CMK (cell line): ENCODE measurements at regions not wholly inside any gene's neighbourhood (a gene's known extent, or its start where the extent isn't known, plus 50 kb on each side); places are given as distances from the start of the nearest gene placed in this dataset.
"Not testable (repeated sequence)": the region's sequence is repeated elsewhere in the genome, so short reads cannot be mapped to it uniquely, and the experiment has no call there.

Experiments
- DNase-seq: peaks from one replicate; pipeline ENCODE4 v3.0.0-alpha.2; 2010; ENCODE audit warnings: low read depth

DNA sequence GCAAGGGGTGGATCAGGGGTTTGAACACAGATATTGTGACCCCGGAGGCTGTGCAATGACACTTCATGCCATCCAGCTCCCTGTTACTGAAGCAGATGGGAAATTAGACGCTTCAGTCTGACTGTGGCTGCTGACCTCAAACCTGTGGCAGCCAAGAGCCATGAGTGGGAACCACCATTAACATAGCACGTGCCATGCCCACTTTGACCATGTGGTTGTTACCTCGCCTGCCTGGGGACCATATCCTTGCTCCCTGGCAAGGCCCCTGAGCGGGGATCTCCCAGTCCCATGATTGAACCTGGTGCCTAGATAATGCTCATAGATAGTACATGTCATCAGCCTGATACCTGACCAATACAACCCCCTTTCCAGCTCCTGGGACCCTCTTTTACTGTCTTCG, 68.9 kb downstream of the CYP26B1 start:
- DNase-seq: no peak

DNA sequence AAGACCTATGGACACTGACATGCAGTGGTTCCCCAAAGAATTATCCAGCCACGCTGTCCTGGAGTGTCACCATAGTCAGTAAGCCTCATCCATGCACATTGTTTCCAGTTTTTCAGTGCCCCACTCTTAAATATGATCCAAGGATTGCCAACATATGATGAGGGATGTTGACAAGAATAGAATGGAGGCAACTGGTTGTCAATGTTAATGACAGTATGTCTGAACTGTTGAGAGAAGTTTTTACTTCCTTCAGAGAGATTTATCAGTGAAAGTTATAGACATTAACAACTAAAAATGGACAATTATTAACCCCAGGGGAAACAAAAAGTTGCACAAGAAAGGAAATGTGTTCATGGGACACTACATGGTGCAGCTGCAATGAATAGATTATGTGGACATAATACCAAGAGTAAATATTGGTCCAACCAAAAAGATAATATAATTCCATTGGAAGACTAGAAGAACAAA, 69.9 kb downstream of the CYP26B1 start:
- DNase-seq: no peak

DNA sequence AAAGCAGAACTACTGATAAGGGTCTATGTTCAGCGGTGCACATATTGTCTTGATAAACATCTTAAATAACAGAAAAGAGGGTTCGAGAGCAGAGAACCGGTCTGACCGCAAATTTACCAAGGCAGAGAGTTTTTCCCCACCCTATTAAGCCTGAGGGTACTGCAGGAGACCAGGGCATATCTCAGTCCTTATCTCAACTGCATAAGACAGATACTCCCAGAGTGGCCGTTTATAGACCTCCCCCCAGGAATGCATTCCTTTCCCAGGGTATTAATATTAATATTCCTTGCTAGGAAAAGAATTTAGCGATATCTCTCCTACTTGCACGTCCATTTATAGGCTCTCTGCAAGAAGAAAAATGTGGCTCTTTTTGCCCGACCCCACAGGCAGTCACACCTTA, 74.3 kb downstream of the CYP26B1 start:
- not testable (repeated sequence) for DNase-seq

DNA sequence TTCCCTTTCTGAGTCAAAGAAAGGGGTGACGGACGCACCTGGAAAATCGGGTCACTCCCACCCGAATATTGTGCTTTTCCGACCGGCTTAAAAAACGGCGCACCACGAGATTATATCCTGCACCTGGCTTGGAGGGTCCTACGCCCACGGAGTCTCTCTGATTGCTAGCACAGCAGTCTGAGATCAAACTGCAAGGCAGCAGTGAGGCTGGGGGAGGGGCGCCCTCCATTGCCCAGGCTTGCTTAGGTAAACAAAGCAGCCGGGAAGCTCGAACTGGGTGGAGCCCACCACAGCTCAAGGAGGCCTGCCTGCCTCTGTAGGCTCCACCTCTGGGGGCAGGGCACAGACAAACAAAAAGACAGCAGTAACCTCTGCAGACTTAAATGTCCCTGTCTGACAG, 83.5 kb downstream of the CYP26B1 start:
- not testable (repeated sequence) for DNase-seq

DNA sequence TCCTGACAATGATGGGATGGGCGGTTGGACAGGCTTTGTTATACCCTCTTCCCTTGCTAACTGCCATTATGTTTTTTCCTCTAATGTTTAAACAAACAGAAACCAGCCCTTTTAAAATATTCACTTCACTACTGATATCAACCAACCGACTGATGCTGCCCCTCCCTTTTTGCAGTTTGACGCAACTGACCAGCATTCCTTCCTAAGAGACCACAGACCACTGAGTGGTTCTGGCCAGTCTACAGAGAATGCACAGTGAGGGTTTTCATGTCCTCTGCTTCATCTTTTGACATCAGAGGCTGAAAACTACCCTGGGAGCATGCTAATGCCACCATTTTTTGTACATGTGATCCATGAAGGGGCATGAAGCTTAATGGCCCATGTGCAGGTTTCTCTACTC, 85.3 kb downstream of the CYP26B1 start:
- DNase-seq: no peak

DNA sequence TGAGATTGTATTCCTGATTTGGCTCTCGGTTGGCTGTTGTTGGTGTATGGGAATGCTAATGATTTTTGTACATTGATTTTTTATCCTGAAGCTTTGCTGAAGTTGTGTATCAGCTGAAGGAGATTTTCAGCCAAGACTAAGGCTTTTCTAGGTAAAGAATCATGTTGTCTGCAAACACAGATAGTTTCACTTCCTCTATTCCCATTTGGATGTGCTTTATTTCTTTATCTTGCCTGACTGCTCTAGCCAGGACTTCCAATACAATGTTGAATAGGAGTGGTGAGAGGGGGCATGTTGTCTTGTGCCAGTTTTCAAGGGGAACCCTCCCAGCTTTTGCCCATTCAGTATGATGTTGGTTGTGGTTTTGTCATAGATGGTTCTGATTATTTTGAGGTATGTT, 90.4 kb downstream of the CYP26B1 start:
- DNase-seq: no peak

DNA sequence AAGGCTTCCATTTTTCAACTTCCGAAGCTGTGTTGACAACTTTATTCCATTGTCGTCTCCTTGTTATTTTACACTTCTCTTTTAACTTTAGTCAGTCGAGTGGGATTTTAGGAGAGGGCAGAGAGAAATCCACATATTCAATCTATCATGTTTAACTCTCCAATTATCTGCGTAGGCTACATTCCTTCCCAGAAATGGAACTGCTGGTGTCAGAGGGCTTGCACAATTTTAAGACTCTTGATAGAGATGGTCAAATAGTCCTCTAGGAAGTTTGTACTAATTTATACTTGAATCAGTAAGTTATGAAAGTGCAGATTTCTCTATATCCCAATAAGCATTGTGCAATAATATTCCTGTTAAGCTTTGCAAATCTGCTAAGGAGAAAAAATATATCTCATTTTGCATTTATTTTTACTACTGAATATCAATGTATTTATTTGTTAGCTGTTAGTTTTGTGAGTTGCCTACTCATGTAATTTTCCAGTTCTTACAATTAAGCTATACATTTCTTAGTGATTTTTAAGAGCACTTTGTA, 95.6 kb downstream of the CYP26B1 start:
- no peak for DNase-seq

DNA sequence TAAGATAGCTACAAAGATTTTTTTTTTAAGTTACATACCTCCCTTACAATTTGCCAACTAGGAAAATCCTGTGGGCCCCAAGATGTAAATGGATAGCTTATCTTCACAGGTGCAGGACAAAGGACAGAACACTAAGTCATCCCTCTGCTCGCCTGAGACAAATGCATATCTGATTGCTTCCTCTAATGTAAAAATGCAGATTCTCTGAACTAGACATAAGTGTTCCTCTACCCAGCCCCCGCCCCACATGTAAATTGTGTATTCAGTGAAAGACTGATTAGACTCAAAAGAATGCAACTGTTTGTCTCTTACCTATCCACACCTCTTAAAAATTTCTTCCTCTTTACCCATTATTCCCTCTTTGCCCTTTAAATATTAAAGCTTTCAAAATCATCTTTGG, 96.5 kb downstream of the CYP26B1 start:
- DNase-seq: no peak

DNA sequence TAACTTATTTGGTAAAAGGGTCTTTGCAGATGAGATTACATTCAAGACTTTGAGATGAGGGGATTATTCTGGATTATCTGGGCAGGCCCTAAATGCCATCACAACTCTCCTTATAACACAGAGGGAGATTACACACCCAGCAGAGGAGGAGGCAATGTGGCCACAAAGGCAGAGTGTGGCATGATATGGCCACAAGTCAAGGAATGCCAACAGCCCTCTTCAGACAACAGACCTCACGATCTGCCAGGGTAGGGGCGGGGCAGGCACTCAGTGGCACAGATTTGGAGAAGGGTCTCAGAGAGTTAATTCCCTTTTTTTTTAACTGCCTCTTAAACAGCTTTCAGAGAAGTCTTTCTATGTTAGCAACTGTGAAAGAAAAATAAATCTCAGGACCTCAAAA, 96.9 kb downstream of the CYP26B1 start:
- no peak for DNase-seq

DNA sequence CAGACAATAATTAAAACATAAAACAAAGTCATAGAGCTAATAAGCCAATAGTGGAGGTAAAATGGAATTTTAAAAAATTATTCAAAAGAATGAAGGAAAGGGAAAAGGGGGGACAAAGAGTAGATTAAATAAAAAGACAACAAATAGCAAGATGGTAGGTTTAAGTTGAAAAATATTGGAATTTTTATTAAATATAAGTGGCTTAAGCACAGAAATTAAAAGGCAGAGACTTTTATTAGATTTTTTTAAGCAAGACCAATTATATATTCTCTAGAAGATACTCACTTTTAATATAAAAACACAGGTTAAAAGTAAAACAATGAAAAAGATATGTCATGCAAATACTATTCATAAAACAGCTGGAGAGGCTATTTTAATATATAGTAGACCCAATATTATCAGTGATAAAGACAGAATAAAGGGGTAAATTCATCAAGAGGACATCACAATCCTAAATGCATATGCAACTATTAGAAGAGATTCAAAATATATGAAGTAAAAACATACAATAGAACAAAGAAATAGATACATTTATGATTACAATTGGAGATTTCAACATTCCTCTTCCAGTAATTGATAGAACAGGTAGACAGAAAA, 98.7 kb downstream of the CYP26B1 start:
- DNase-seq: no peak

DNA sequence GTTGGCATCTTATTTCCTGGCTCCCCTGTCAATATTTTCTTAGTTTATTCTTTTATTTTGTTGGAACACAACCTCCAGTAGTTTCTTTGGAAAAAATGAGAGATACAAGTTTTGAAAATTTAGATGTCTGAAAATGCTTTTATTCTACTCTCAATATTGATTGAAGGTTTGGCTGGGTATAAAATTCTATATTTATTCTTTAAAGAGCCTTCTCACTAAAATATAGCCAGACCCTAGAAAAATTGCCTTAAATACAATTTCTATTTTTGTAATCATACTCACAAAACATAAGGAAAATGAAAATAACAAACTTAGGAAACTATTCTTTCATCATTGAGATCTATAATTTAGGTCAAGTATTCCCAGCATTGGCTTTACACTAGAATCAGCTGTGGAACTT, 103.7 kb downstream of the CYP26B1 start:
- no peak for DNase-seq

DNA sequence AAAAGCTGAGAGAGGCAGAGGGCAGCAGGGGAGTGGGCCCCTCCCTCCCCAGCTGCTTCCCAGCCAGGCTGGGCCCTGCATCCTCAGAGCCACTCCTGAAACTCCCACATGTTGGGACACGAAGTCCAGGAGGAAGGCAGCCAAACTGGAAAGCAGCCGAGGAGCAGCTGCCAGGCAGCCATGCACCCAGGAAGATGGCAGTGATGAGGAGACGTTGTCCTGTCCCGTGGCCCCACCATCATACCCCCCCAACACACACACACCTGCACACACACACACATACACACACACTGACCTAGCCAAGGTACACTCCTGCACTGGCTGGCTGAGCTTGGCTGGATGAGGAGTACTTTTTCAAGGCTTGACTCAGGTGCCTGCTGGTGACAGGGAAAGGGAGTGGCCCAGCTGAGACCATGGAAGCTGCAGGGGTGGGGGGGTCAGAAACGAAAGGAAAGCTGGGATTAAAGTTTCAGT, 106.0 kb downstream of the CYP26B1 start:
- no peak for DNase-seq

DNA sequence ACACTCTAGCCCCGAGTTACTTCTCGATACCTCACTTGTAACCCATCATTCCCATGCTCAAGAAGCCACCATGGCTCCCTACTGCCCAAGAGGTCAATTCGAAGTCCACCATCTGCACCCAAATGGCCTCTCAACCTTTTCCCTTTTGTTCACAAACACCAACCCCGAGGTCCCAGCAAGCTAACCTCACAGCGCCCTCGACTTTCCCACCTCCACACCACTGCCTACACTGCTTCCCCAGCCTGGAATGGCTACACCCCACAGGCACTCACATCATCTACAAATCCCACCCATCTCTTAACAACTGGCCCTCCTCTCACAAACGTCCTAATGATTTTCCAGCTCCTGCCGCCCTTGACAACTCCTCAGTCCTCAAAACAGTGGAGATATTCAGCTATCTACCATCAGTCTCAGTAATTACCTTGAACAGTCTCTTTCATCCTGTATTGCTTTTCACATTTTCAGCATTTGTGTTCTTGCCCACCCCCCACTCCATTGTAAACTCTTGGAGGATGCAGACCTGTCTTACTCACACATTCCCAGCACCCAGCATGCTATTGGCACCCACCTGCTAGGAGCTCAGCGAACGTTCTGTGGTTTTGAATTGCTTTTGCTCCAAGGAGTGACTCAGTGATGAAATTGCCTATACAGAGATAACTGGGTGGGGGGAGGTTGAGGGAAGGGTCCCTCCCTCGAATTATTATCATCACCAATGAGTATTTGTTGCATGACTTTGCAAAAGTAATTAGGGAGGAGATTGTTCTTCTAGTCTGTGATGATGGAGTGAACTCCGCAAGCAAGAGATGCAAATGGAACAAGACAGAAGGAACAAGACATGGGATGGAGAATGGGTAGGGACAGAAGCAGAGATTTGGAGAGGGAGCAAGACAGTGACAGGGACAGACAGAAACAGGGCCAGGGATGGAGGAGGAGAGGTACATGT, 106.8 kb downstream of the CYP26B1 start:
- no peak for DNase-seq

DNA sequence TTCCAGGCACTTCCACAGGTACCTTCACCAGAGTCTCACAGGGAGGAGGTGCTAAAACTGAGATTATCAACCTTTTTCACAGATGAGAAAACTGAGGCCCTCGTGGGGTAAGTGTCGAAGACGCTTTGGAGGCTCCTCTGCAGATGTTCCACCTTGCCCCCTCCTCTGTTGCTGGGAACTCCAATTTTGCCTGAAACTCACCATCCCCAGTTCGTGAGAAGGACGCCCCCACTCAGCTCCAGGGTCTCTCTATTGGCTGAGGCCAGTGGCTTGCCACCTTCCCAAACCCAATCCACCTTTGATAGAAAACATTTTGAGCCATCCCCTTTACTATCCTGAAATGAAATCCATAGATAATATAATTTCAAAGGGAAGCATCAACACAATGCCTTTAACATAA, 109.1 kb downstream of the CYP26B1 start:
- DNase-seq: no peak

DNA sequence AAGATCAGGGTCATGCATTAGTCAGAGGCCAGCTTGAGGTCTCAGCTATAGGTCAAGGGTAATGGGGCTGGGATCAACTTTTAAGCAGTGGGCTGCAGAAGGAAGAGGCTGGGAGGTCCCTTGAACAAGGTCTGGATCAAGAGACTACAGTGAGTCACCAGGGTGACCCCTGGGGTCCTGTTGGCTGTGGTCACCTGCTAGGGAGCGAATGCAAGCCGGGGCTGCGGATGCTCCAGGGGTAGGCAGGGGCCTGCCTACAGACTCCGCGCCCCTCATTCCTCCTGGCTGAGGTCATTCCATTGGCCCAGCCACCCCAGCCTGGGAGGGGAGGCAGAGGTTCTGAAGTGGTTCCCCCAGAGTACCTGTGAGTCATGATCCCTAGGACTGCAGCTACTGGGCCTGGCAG, 110.4 kb downstream of the CYP26B1 start:
- DNase-seq: no peak

DNA sequence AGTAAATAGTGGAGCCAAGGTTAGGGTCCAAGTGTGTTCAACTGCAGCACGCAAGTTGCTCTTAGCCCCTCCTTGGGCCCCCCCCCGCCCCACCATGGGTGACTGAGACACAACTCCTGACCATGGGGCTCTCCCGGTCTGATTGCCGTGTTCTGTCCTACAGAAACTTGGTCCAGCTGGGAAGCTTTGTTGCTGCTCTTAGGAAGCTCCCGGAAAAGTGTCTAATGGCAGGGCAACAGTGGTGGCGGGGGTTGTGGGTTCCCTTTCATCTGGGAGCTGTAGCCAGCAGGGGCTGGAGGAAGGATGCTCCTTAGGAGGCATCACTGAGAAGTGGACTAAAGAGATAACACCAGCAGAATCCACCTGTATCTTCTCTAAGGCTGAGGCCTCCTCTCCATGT, 111.1 kb downstream of the CYP26B1 start:
- no peak for DNase-seq

DNA sequence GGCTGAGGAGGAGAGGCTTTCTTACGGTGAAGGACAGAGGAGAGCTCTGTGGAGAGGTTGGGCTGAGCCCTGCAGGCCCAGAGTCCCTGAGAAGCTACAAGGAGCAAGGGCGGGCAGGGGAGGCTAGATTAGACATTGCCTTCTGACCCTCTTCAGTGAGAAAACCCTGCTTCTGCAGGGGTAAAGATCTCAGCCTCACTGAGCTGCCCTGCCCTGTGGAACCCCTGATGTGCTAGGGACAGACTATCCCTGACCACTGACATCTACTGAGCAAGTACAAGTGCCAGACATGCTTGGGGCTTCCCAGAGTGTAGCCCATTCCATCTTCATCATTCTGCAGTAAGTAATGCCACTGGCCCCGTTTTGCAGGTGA, 111.5 kb downstream of the CYP26B1 start:
- DNase-seq: no peak

DNA sequence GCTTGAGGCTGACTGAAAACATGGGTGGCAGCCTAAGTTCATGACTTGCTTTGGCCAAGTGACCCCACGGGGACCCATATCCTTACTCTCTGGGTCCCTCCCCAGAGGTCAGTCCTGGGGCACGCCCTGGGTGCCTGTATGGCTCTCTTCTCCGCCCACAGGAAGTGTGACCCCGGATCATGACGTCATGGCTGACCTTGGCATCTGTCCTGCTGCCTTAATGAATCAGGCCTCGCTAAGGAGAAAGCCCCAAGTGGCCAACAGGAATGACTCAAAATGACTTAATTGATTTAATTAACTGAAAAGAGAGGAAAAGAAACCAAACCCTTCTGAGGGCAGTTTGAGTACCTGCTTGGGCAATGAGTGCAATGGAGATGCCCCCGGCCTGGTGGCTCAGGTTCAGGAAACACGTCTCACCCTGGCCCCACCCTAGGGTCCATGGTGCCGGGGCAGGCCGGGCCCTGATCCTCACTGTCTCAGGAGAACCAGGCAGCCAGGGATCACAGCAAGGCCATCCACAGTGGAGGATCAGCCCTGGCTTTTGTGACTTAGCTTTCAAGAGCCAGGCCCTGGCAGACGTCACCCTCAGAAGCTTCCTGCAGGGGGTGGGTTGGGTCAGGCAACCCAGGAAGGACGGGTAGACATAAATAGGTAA, 112.0 kb downstream of the CYP26B1 start:
- no peak for DNase-seq

DNA sequence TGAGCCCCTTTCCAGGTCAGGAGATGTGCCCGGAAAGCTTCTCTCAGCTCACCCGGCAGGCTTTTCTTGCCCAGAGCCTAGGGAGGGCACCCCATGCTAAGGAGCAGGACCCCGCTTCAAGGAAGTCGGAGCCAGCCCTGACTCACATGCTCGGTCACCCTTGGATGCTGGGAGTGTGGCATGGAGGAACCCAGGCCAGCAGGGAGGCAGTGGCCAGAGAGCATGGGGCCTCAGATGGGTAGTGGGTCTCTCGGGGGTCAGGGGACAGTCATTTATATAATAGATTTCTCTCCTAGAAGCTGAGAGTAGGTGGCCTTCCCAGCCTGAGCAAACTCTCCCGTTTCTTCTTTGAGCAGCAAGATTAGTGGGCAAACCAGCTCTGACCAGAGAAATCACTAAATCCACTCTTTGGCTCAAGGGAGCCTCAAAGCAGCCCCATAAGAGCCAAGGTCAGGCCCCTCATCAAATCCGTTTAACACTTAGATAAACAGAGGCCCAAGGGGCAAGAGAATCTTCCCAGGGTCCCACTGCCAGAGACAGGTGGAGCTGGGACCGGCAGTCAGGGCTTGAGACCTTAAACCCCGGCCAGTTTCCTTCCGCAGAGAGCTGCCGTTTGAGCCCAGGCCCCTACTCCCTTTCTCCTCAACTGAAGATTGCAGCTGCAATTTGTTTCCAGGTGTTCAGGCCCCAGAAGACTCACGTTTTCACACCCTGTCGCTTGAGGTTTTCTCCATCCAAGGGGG, 113.1 kb downstream of the CYP26B1 start:
- no peak for DNase-seq

DNA sequence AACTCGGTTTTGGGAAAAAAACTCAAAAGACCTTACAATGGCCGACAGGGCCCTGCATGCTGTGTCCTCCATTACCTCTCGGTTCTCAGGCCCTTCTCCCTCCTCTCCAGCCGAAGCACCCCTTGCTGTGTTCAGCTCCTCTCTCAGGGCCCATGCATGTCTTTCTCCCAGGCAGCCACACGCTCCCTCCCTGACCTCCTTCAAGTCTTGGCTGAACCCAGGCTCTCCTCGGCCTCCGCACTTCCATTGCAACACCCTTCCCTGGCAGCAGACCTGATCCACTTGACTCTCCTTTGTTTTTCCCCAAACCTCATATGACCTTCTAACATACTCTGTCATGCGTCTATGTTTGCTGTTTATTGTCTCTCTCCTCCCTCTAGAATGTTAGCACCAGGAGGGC, 114.0 kb downstream of the CYP26B1 start:
- no peak for DNase-seq

DNA sequence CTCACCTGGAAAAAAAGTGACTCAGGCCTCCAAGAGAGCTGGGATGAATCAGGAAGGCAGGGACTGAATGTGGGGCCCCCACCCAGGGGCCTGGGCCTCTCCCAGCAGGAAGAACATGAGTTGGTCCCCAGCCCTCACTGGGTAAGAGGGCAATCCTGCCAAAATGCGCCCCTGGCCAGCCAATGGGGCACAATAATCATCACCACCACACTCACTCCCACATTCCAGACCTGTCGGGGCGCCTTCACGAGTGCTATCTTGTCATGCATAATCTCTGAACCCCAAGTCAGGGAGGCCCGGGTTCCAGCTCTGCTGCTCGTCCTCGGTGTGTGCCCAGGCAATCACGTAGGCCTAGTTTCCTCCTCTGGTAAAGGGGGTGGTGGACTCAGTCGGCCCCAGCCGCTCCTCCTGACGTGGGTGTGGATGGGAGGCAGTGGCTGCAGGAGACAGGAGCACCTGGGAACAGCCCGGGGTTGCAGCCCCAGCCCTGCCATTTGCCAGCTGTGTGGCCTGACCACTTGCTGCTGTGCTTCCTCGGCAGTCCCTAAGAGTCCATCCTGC, 115.1 kb downstream of the CYP26B1 start:
- no peak for DNase-seq
